ENCODE measurements at regions not wholly inside any gene's neighbourhood (a gene's known extent, or its start where the extent isn't known, plus 50 kb on each side); places are given as distances from the start of the nearest gene placed in this dataset.

- no peak for TF ChIP-seq FOS (IDR thresholded peaks at IDR 0.05; ENCODE audit: borderline replicate concordance, insufficient read depth, low read length)
- TF ChIP-seq CTCF (IDR thresholded peaks at IDR 0.05; ENCODE audit: extremely low read depth in 1 of 2, insufficient read depth in 1 of 2, low read depth in 1 of 2, low read length in 2 of 2) = no peak
- TF ChIP-seq POLR2A (IDR thresholded peaks at IDR 0.05; ENCODE audit: low read depth, low read length) = no peak
- no peak for TF ChIP-seq JUN (IDR thresholded peaks at IDR 0.05; ENCODE audit: borderline replicate concordance, insufficient read depth, insufficient read length, low read depth)
- no peak for TF ChIP-seq EZH2 (IDR thresholded peaks at IDR 0.05; ENCODE audit: borderline replicate concordance, low read depth, low read length, severe bottlenecking)
- no peak for TF ChIP-seq POLR2AphosphoS5 (IDR thresholded peaks at IDR 0.05; ENCODE audit: insufficient read depth, low read depth, low read length)
Observed at GRCh38 chr17:71085238-71086033, 916.1 kb downstream of the KCNJ2 start.

All from endothelial cell of umbilical vein (primary cell).